GM18907 (cell line): ENCODE measurements at regions not wholly inside any gene's neighbourhood (a gene's known extent, or its start where the extent isn't known, plus 50 kb on each side); places are given as distances from the start of the nearest gene placed in this dataset.

ENCODE experiments used
- ATAC-seq: cut with Tn5 transposase; IDR thresholded peaks from one replicate; pipeline ENCODE4 v1.9.1; 2021; ENCODE audit warnings: mild to moderate bottlenecking, moderate library complexity; ENCODE audit not compliant: unreplicated experiment

- no peak for ATAC-seq
These were observed 816.4 kb upstream of the AGA start for GRCh38 chr4:178258603-178259002.

- ATAC-seq = no peak
These were observed 817.3 kb upstream of the AGA start for GRCh38 chr4:178259566-178259965.

- no peak for ATAC-seq
These were observed 821.8 kb upstream of the AGA start for GRCh38 chr4:178264001-178264400.

GRCh38 chr4:178271386-178271785 lies 829.1 kb upstream of the AGA start:
- no peak for ATAC-seq

GRCh38 chr4:178273168-178273567 lies 830.9 kb upstream of the AGA start:
- ATAC-seq = no peak

- ATAC-seq = no peak
These were observed 833.6 kb upstream of the AGA start for GRCh38 chr4:178275671-178276360.

- ATAC-seq = no peak
These were observed 838.1 kb upstream of the AGA start for GRCh38 chr4:178280362-178280761.

GRCh38 chr4:178288462-178288861 lies 846.2 kb upstream of the AGA start:
- no peak for ATAC-seq

- ATAC-seq = no peak
These were observed 851.4 kb upstream of the AGA start for GRCh38 chr4:178293601-178294000.

GRCh38 chr4:178296669-178297068 lies 854.4 kb upstream of the AGA start:
- ATAC-seq = no peak

GRCh38 chr4:178306565-178306964 lies 864.3 kb upstream of the AGA start:
- no peak for ATAC-seq

- ATAC-seq = no peak
These were observed 867.7 kb upstream of the AGA start for GRCh38 chr4:178309890-178310289.

GRCh38 chr4:178311997-178312396 lies 869.8 kb upstream of the AGA start:
- ATAC-seq = no peak

- no peak for ATAC-seq
These were observed 872.0 kb upstream of the AGA start for GRCh38 chr4:178314287-178314686.

GRCh38 chr4:178316211-178316610 lies 874.0 kb upstream of the AGA start:
- no peak for ATAC-seq

GRCh38 chr4:178320003-178320402 lies 877.8 kb upstream of the AGA start:
- ATAC-seq = no peak

GRCh38 chr4:178322524-178323183 lies 880.4 kb upstream of the AGA start:
- no peak for ATAC-seq

GRCh38 chr4:178329226-178329872 lies 887.1 kb upstream of the AGA start:
- ATAC-seq = no peak

GRCh38 chr4:178333355-178333754 lies 891.1 kb upstream of the AGA start:
- ATAC-seq = no peak

GRCh38 chr4:178339769-178340168 lies 897.5 kb upstream of the AGA start:
- ATAC-seq = no peak

- ATAC-seq = no peak
These were observed 898.2 kb upstream of the AGA start for GRCh38 chr4:178340468-178340867.

- ATAC-seq = no peak
These were observed 901.9 kb upstream of the AGA start for GRCh38 chr4:178344096-178344495.
